ENCODE measurements at regions not wholly inside any gene's neighbourhood (a gene's known extent, or its start where the extent isn't known, plus 50 kb on each side); places are given as distances from the start of the nearest gene placed in this dataset.

- H3K4me1 ChIP-seq (ENCODE audit: control insufficient read depth in 3 of 3, insufficient read depth in 2 of 3, low read depth in 1 of 3, low read length in 2 of 3) = no peaks in the 10 kb centered on the region
- H3K9me3 ChIP-seq (ENCODE audit: control insufficient read depth in 2 of 2, insufficient read depth in 1 of 2, low read depth in 1 of 2, low read length in 1 of 2) = peaks cover 0 to 10% of the 10 kb centered on the region in 2 donors
- peaks cover 0 to 85% (median 49%) of the 10 kb centered on the region in 3 donors for H3K27me3 ChIP-seq (ENCODE audit: control insufficient read depth in 3 of 3, insufficient read depth in 3 of 3, low read length in 3 of 3)
- DNase-seq = no peak
- H3K4me3 ChIP-seq (ENCODE audit: low read depth in 1 of 3, low read length in 3 of 3) = no peak overlapping the region
- H3K27ac ChIP-seq (ENCODE audit: low read depth in 1 of 3, low read length in 2 of 3) = no peak overlapping the region
- FAIRE-seq = no peak
- H3K36me3 ChIP-seq (ENCODE audit: control insufficient read depth in 3 of 3, insufficient read depth in 2 of 3, low read depth in 1 of 3, low read length in 3 of 3) = no peaks in the 10 kb centered on the region
- 3 to 6% (median 3%) methylated on average over 13 of the region's 13 CpGs for WGBS, 3 donors
These were observed 157.8 kb downstream of the TRIM27 start for GRCh38 chr6:28765978-28766351.

- Histone ChIP-seq H3K9me3 (ENCODE audit: control insufficient read depth in 2 of 2, insufficient read depth in 1 of 2, low read depth in 1 of 2, low read length in 1 of 2) (peaks cover 0 to 13% of the 10 kb centered on the region in 2 donors), H3K4me1 (ENCODE audit: control insufficient read depth in 3 of 3, insufficient read depth in 2 of 3, low read depth in 1 of 3, low read length in 2 of 3) (no peaks in the 10 kb centered on the region), H3K4me3 (ENCODE audit: low read depth in 1 of 3, low read length in 3 of 3) (no peak overlapping the region), H3K27ac (ENCODE audit: low read depth in 1 of 3, low read length in 2 of 3) (no peak overlapping the region), H3K27me3 (ENCODE audit: control insufficient read depth in 3 of 3, insufficient read depth in 3 of 3, low read length in 3 of 3) (peaks cover 0 to 88% (median 53%) of the 10 kb centered on the region in 3 donors), H3K36me3 (ENCODE audit: control insufficient read depth in 3 of 3, insufficient read depth in 2 of 3, low read depth in 1 of 3, low read length in 3 of 3) (no peaks in the 10 kb centered on the region)
- FAIRE-seq (no peak), DNase-seq (no peak)
- 2 to 8% (median 6%) methylated on average over 5 of the region's 5 CpGs for WGBS, 3 donors
These were observed 157.4 kb downstream of the TRIM27 start for GRCh38 chr6:28766426-28766825.

GRCh38 chr6:28767133-28767532 is 156.7 kb downstream of the TRIM27 start:
- peaks cover 0 to 91% (median 60%) of the 10 kb centered on the region in 3 donors for H3K27me3 ChIP-seq (ENCODE audit: control insufficient read depth in 3 of 3, insufficient read depth in 3 of 3, low read length in 3 of 3)
- H3K4me3 ChIP-seq (ENCODE audit: low read depth in 1 of 3, low read length in 3 of 3) = no peak overlapping the region
- peaks cover 0 to 14% of the 10 kb centered on the region in 2 donors for H3K9me3 ChIP-seq (ENCODE audit: control insufficient read depth in 2 of 2, insufficient read depth in 1 of 2, low read depth in 1 of 2, low read length in 1 of 2)
- H3K4me1 ChIP-seq (ENCODE audit: control insufficient read depth in 3 of 3, insufficient read depth in 2 of 3, low read depth in 1 of 3, low read length in 2 of 3) = no peaks in the 10 kb centered on the region
- DNase-seq (no peak), FAIRE-seq (no peak)
- H3K36me3 ChIP-seq (ENCODE audit: control insufficient read depth in 3 of 3, insufficient read depth in 2 of 3, low read depth in 1 of 3, low read length in 3 of 3) = no peaks in the 10 kb centered on the region
- 27 to 37% (median 29%) methylated on average over 4 of the region's 4 CpGs for WGBS, 3 donors
- H3K27ac ChIP-seq (ENCODE audit: low read depth in 1 of 3, low read length in 2 of 3) = no peak overlapping the region

DNA sequence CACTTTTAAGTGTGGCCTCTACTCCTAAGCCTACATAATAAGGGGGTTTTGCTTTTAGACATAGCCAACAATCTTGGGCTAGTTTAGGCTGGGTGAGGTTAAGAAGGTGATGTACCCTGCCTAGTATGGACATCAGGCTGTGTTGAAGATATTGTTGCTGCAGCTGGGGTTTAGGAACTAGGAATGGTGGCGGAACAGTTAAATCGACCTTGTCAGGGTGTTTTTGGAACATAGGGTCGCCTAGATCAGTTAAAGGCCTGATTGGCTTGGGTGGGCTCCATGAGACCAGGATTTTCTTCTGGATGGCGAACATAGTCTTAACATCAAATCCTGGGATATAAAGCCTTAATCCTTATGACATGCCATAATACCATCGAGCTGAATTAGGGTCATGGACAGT is 156.1 kb downstream of the TRIM27 start:
- peaks cover 0 to 14% of the 10 kb centered on the region in 2 donors for H3K9me3 ChIP-seq (ENCODE audit: control insufficient read depth in 2 of 2, insufficient read depth in 1 of 2, low read depth in 1 of 2, low read length in 1 of 2)
- no peak overlapping the region for H3K27ac ChIP-seq (ENCODE audit: low read depth in 1 of 3, low read length in 2 of 3)
- FAIRE-seq (no peak), DNase-seq (no peak)
- H3K4me3 ChIP-seq (ENCODE audit: low read depth in 1 of 3, low read length in 3 of 3) = no peak overlapping the region
- 36 to 43% (median 39%) methylated on average over 5 of the region's 5 CpGs for WGBS, 3 donors
- H3K4me1 ChIP-seq (ENCODE audit: control insufficient read depth in 3 of 3, insufficient read depth in 2 of 3, low read depth in 1 of 3, low read length in 2 of 3) = no peaks in the 10 kb centered on the region
- H3K27me3 ChIP-seq (ENCODE audit: control insufficient read depth in 3 of 3, insufficient read depth in 3 of 3, low read length in 3 of 3) = peaks cover 0 to 97% (median 65%) of the 10 kb centered on the region in 3 donors
- H3K36me3 ChIP-seq (ENCODE audit: control insufficient read depth in 3 of 3, insufficient read depth in 2 of 3, low read depth in 1 of 3, low read length in 3 of 3) = no peaks in the 10 kb centered on the region

GRCh38 chr6:28768187-28768913 is 155.4 kb downstream of the TRIM27 start:
- peaks cover 0 to 98% (median 71%) of the 10 kb centered on the region in 3 donors for H3K27me3 ChIP-seq (ENCODE audit: control insufficient read depth in 3 of 3, insufficient read depth in 3 of 3, low read length in 3 of 3)
- no peaks in the 10 kb centered on the region for H3K4me1 ChIP-seq (ENCODE audit: control insufficient read depth in 3 of 3, insufficient read depth in 2 of 3, low read depth in 1 of 3, low read length in 2 of 3)
- DNase-seq (no peak), FAIRE-seq (no peak)
- H3K27ac ChIP-seq (ENCODE audit: low read depth in 1 of 3, low read length in 2 of 3) = no peak overlapping the region
- WGBS, 3 donors = 25 to 34% (median 27%) methylated on average over 12 of the region's 12 CpGs
- no peak overlapping the region for H3K4me3 ChIP-seq (ENCODE audit: low read depth in 1 of 3, low read length in 3 of 3)
- H3K36me3 ChIP-seq (ENCODE audit: control insufficient read depth in 3 of 3, insufficient read depth in 2 of 3, low read depth in 1 of 3, low read length in 3 of 3) = no peaks in the 10 kb centered on the region
- H3K9me3 ChIP-seq (ENCODE audit: control insufficient read depth in 2 of 2, insufficient read depth in 1 of 2, low read depth in 1 of 2, low read length in 1 of 2) = peaks cover 0 to 14% of the 10 kb centered on the region in 2 donors

DNA sequence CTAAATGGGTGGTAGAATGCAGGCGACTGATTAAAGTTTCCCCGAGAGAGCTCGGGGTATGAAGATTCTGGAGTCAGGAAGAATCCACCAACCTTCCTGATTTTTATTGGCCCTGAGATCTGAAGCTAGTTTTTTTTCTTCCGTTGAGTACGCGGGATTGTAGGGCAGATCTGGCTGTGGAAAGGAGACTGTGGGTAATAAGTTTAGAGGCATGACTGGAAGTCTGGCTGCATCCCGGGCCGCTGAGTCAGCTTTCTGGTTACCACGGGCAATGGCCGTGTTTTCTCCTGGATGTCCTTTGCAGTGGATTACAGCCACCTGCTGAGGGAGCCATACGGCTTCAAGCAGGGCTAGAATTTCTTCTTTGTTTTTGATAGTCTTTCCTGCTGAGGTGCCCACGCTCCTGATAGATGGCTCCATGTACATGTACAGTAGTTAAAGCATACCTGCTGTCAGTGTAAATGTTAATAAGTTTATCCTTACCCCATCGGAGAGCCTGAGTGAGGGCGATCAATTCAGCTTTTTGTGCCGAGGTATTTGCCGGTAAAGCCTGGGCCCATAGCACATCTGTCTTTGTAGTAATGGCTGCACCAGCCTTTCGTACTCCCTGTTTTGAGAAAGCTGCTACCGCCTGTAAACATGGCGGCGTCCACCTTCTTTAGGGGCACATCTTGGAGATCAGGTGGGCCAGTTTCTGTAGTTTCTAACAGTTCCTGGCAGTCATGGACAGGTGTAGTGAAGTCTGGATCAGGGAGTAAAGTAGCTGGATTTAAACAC is 154.0 kb downstream of the TRIM27 start:
- DNase-seq = no peak
- Histone ChIP-seq H3K27ac (ENCODE audit: low read depth in 1 of 3, low read length in 2 of 3) (no peak overlapping the region), H3K27me3 (ENCODE audit: control insufficient read depth in 3 of 3, insufficient read depth in 3 of 3, low read length in 3 of 3) (peaks cover 0 to 98% (median 81%) of the 10 kb centered on the region in 3 donors), H3K4me1 (ENCODE audit: control insufficient read depth in 3 of 3, insufficient read depth in 2 of 3, low read depth in 1 of 3, low read length in 2 of 3) (no peaks in the 10 kb centered on the region), H3K4me3 (ENCODE audit: low read depth in 1 of 3, low read length in 3 of 3) (no peak overlapping the region), H3K9me3 (ENCODE audit: control insufficient read depth in 2 of 2, insufficient read depth in 1 of 2, low read depth in 1 of 2, low read length in 1 of 2) (peaks cover 0 to 12% of the 10 kb centered on the region in 2 donors), H3K36me3 (ENCODE audit: control insufficient read depth in 3 of 3, insufficient read depth in 2 of 3, low read depth in 1 of 3, low read length in 3 of 3) (no peaks in the 10 kb centered on the region)
- 14 to 18% (median 17%) methylated on average over 20 of the region's 20 CpGs for WGBS, 3 donors
- FAIRE-seq = no peak

DNA sequence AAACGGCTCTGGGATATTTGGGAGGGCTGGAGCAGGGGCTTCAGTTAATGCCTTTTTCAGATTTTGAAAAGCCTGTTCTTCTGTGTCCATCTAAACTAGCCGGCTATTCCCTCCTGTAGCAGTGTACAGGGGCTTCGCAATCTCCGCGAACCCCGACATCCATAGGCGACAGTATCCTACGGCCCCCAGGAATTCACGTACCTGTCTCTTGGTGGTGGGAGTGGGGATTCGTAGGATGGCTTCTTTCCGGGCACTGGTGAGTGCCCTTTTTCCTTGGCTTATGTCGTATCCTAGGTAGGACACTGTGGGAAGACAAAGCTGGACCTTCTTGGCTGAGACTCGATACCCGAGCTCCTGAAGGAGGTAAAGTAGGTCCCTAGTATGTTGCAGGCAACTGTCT is 153.1 kb downstream of the TRIM27 start:
- no peak for FAIRE-seq
- H3K36me3 ChIP-seq (ENCODE audit: control insufficient read depth in 3 of 3, insufficient read depth in 2 of 3, low read depth in 1 of 3, low read length in 3 of 3) = no peaks in the 10 kb centered on the region
- no peak overlapping the region for H3K4me3 ChIP-seq (ENCODE audit: low read depth in 1 of 3, low read length in 3 of 3)
- H3K4me1 ChIP-seq (ENCODE audit: control insufficient read depth in 3 of 3, insufficient read depth in 2 of 3, low read depth in 1 of 3, low read length in 2 of 3) = no peaks in the 10 kb centered on the region
- no peak overlapping the region for H3K27ac ChIP-seq (ENCODE audit: low read depth in 1 of 3, low read length in 2 of 3)
- H3K9me3 ChIP-seq (ENCODE audit: control insufficient read depth in 2 of 2, insufficient read depth in 1 of 2, low read depth in 1 of 2, low read length in 1 of 2) = peaks cover 0 to 8% of the 10 kb centered on the region in 2 donors
- H3K27me3 ChIP-seq (ENCODE audit: control insufficient read depth in 3 of 3, insufficient read depth in 3 of 3, low read length in 3 of 3) = peaks cover 0 to 98% (median 84%) of the 10 kb centered on the region in 3 donors
- 42 to 48% (median 42%) methylated on average over 14 of the region's 14 CpGs for WGBS, 3 donors
- no peak for DNase-seq

- Histone ChIP-seq H3K9me3 (ENCODE audit: control insufficient read depth in 2 of 2, insufficient read depth in 1 of 2, low read depth in 1 of 2, low read length in 1 of 2) (peaks cover 0 to 8% of the 10 kb centered on the region in 2 donors), H3K27ac (ENCODE audit: low read depth in 1 of 3, low read length in 2 of 3) (no peak overlapping the region), H3K4me3 (ENCODE audit: low read depth in 1 of 3, low read length in 3 of 3) (no peak overlapping the region), H3K4me1 (ENCODE audit: control insufficient read depth in 3 of 3, insufficient read depth in 2 of 3, low read depth in 1 of 3, low read length in 2 of 3) (no peaks in the 10 kb centered on the region), H3K27me3 (ENCODE audit: control insufficient read depth in 3 of 3, insufficient read depth in 3 of 3, low read length in 3 of 3) (peaks cover 0 to 99% (median 86%) of the 10 kb centered on the region in 3 donors), H3K36me3 (ENCODE audit: control insufficient read depth in 3 of 3, insufficient read depth in 2 of 3, low read depth in 1 of 3, low read length in 3 of 3) (no peaks in the 10 kb centered on the region)
- no peak for DNase-seq
- 13 to 22% (median 21%) methylated on average over 19 of the region's 19 CpGs for WGBS, 3 donors
- FAIRE-seq = no peak
These were observed 152.2 kb downstream of the TRIM27 start for GRCh38 chr6:28771401-28772267.
